Suprapubic skin (tissue), 4 donors: ENCODE measurements at regions not wholly inside any gene's neighbourhood (a gene's known extent, or its start where the extent isn't known, plus 50 kb on each side); places are given as distances from the start of the nearest gene placed in this dataset.
"Not testable (repeated sequence)": the region's sequence is repeated elsewhere in the genome, so short reads cannot be mapped to it uniquely, and the experiment has no call there.

ENCODE experiments used
- DNase-seq, 2 donors: peaks; one replicate each; pipeline ENCODE4 v3.0.0-alpha.2; 2019; ENCODE audit warnings: low spot score in 2 of 2
- H3K27ac ChIP-seq: fragments of 200-600 bp; sonication (generic); one replicate; pipeline ENCODE4 v1.5.1; 2019
- H3K27me3 ChIP-seq: fragments of 200-600 bp; sonication (generic); one replicate; pipeline ENCODE4 v1.5.1; 2019
- H3K36me3 ChIP-seq: fragments of 200-600 bp; sonication (generic); one replicate; pipeline ENCODE4 v1.5.1; 2019
- H3K4me1 ChIP-seq: fragments of 200-600 bp; sonication (generic); one replicate; pipeline ENCODE4 v1.5.1; 2019
- H3K4me3 ChIP-seq: fragments of 200-600 bp; sonication (generic); one replicate; pipeline ENCODE4 v1.5.1; 2019; ENCODE audit warnings: mild to moderate bottlenecking
- H3K9me3 ChIP-seq: fragments of 200-600 bp; sonication (generic); one replicate; pipeline ENCODE4 v1.5.1; 2019
- EP300 ChIP-seq: sonication (generic); formaldehyde crosslinking; IDR thresholded peaks from one replicate; pipeline ENCODE4 v1.6.1; 2017; ENCODE audit warnings: antibody characterized with exemption
- POLR2A ChIP-seq, 2 donors: fragments of 450-650 bp; IDR thresholded peaks; one replicate each; pipeline ENCODE4 v1.6.1; 2017; ENCODE audit warnings: antibody characterized with exemption in 2 of 2, mild to moderate bottlenecking in 2 of 2, moderate library complexity in 2 of 2
- POLR2AphosphoS5 ChIP-seq, 3 donors: sonication (generic); formaldehyde crosslinking; IDR thresholded peaks; one replicate each; pipeline ENCODE4 v1.6.1; 2017; ENCODE audit warnings: antibody characterized with exemption in 3 of 3
- WGBS: methylation state at CpG from one replicate; pipeline ENCODE4 v1.1.5; 2018; 5-methylcytosine and 5-hydroxymethylcytosine counted together
- TF ChIP-seq, protein P1 (sequence below), 2 donors: fragments of 200-600 bp in 1 of 2; fragments of 450-650 bp in 1 of 2; sonication (generic) in 1 of 2; IDR thresholded peaks; one replicate each; pipeline ENCODE4 v1.5.1; 2016 to 2019; ENCODE audit warnings: antibody characterized with exemption in 2 of 2, mild to moderate bottlenecking in 1 of 2, moderate library complexity in 1 of 2

DNA sequence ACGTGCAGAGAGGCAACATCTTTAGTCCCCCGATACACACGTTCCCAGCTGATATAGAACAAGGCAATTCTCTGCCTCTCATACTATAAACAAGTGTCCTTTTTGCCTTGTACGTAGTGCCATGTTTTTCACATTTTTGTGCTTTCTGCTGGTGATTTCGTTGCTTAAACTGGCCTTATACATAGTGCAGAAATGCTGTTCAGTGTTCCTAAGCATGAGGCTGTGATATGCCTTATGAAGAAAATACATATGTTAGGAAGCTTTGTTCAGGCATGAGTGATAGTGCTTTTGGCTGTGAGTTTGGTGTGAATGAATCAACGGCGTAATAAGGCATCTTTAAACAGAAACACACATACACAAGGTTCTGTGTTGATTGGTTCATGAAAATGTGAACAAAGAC, 77.2 kb downstream of the KATNIP start:
- no peak overlapping the region for H3K27ac ChIP-seq
- no peak for DNase-seq
- TF ChIP-seq POLR2AphosphoS5 (IDR thresholded peaks at IDR 0.05) (no peak), POLR2A (IDR thresholded peaks at IDR 0.05) (no peak), EP300 (no peak)
- TF ChIP-seq, protein P1, sequence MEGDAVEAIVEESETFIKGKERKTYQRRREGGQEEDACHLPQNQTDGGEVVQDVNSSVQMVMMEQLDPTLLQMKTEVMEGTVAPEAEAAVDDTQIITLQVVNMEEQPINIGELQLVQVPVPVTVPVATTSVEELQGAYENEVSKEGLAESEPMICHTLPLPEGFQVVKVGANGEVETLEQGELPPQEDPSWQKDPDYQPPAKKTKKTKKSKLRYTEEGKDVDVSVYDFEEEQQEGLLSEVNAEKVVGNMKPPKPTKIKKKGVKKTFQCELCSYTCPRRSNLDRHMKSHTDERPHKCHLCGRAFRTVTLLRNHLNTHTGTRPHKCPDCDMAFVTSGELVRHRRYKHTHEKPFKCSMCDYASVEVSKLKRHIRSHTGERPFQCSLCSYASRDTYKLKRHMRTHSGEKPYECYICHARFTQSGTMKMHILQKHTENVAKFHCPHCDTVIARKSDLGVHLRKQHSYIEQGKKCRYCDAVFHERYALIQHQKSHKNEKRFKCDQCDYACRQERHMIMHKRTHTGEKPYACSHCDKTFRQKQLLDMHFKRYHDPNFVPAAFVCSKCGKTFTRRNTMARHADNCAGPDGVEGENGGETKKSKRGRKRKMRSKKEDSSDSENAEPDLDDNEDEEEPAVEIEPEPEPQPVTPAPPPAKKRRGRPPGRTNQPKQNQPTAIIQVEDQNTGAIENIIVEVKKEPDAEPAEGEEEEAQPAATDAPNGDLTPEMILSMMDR (IDR thresholded peaks at IDR 0.05) = no peak
- H3K36me3 ChIP-seq = peaks cover 10% of the 10 kb centered on the region
- H3K9me3 ChIP-seq = no peaks in the 10 kb centered on the region
- H3K4me3 ChIP-seq = no peak overlapping the region
- peaks cover 28% of the 10 kb centered on the region for H3K4me1 ChIP-seq
- WGBS = 88% methylated on average over 7 of the region's 7 CpGs
- no peaks in the 10 kb centered on the region for H3K27me3 ChIP-seq

DNA sequence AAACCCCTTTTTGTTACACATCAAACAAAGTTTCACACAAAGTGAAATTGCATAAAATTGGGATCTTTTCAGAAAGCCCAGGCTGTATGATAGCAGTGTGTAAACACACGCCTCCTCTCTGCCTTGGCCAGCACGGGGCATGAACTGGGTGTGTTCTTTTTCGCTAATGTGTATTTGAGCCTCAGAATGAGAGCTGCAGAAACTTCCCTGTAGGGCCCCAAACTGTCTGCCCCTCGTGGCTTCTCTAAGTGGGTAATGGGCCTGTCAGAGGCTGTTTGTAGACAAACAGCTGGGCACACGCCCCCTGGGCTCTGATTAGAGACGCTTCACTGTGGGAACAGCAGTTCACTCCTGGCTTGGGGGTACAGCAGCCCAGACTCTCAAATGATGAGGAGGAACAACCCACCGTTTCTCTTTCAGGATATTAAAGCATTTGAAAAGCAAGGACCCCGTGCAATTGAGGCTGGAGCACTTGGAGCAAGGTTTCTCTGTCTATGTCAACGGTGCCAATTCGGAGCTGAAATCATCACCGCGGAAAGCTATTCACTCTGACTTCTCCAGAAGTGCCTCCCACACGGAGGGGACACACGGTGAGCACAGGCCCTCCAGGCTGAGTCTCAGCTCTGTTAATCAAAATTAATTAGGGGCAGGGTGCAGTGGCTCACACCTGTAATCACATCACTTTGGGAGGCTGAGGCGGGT, 78.4 kb downstream of the KATNIP start:
- peaks cover 28% of the 10 kb centered on the region for H3K4me1 ChIP-seq
- H3K27ac ChIP-seq = no peak overlapping the region
- no peak for DNase-seq
- H3K4me3 ChIP-seq = no peak overlapping the region
- no peaks in the 10 kb centered on the region for H3K9me3 ChIP-seq
- WGBS = 79% methylated on average over 7 of the region's 15 CpGs
- H3K27me3 ChIP-seq = no peaks in the 10 kb centered on the region
- TF ChIP-seq, protein P1 (IDR thresholded peaks at IDR 0.05) = no peak
- TF ChIP-seq POLR2A (IDR thresholded peaks at IDR 0.05) (no peak), EP300 (no peak), POLR2AphosphoS5 (IDR thresholded peaks at IDR 0.05) (no peak)
- H3K36me3 ChIP-seq = peaks cover 10% of the 10 kb centered on the region

DNA sequence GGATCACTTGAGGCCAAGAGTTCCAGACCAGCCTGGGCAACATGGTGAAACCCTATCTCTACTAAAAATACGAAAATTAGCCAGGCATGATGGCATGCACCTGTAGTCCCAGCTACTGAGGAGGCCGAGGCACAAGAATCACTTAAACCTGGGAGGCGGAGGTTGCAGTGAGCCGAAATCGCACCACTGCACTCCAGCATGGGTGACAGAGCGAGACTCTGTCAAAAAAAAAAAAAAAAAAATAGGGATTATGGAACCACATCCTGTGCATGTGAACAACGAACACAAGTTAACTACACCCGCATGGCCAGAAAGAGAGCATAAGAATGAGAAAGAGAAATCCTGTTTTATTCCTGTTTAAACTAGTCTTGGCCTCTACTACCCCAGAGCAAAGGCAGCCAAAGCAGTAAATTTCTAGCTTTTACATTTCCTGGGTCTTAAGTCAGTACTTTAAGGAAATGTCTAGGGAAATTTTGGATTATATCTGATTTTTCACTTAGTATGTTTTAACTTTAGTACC, 79.1 kb downstream of the KATNIP start:
- WGBS = 90% methylated on average over 8 of the region's 8 CpGs
- Histone ChIP-seq H3K36me3 (peaks cover 10% of the 10 kb centered on the region), H3K4me1 (peaks cover 28% of the 10 kb centered on the region)
- not testable (repeated sequence) for H3K4me3 ChIP-seq, H3K9me3 ChIP-seq, H3K27me3 ChIP-seq, DNase-seq, H3K27ac ChIP-seq

DNA sequence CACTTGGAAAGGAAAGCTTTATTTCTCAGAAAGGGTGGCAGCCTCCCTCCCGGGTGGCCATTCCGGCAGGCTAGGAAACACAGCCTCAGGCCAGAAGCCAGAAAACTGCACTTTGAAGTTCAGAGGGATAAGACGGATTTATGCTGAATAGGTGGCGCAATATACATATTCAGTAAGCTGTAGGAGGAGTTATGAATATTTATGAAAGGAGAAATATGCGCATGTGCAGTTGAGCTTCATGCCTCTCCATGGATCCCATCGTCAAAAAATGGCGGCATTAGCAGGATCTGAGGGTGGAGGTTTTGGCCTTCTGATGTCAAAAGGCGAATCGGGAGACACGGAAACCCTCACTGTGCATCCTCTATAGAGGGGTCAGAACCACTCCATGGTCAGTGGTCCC, 82.3 kb downstream of the KATNIP start:
- Histone ChIP-seq H3K36me3 (peaks cover 10% of the 10 kb centered on the region), H3K27ac (no peak overlapping the region), H3K9me3 (no peaks in the 10 kb centered on the region), H3K27me3 (no peaks in the 10 kb centered on the region), H3K4me1 (peaks cover 8% of the 10 kb centered on the region), H3K4me3 (no peak overlapping the region)
- 92% methylated on average over 10 of the region's 10 CpGs for WGBS
- TF ChIP-seq POLR2AphosphoS5 (IDR thresholded peaks at IDR 0.05) (no peak), EP300 (no peak), POLR2A (IDR thresholded peaks at IDR 0.05) (no peak)
- TF ChIP-seq, protein P1 (IDR thresholded peaks at IDR 0.05) = no peak
- no peak for DNase-seq

DNA sequence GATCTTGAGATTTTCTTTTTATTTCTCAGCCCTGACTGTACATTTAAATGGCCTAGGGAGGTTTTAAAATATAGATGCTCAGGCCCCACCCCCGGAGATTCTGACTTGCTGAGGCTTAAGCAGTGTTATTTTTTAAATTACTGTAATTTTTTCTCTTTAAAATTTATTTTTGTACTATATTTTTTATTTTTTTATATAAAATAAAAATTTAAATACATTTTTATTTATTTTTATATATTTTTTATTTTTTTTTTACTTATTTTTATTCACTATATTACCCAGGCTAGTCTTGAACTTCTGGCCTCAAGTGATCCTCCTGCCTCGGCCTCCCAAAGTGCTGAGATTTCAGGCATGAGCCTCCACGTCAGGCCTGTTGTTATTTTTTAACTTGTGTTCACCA, 83.3 kb downstream of the KATNIP start:
- Histone ChIP-seq H3K4me3 (no peak overlapping the region), H3K27me3 (no peaks in the 10 kb centered on the region), H3K36me3 (peaks cover 11% of the 10 kb centered on the region), H3K4me1 (peaks cover under 1% of the 10 kb centered on the region), H3K27ac (no peak overlapping the region), H3K9me3 (no peaks in the 10 kb centered on the region)
- TF ChIP-seq EP300 (no peak), POLR2A (IDR thresholded peaks at IDR 0.05) (no peak), POLR2AphosphoS5 (IDR thresholded peaks at IDR 0.05) (no peak)
- TF ChIP-seq, protein P1 (IDR thresholded peaks at IDR 0.05) = no peak
- WGBS = 96% methylated on average over 3 of the region's 3 CpGs
- DNase-seq = no peak

DNA sequence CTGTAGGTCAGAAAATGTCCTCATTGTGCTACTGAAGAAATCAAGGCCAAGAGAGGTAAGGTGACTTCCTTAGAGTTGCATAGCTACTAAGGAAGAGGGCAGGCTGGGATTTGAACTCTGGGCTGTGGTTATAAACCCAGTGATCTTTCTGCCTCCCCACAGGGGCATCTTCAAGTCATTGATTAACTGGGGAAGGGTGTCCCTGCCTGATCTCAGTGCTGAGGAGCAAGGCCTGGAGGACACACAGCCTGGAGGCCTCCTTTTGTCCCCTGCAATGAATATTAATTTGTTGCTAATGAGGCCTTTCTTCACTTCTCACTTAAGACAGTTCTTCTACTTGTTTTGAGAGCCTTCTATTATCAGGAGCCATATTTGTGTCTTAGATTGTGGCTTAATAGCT, 83.8 kb downstream of the KATNIP start:
- Histone ChIP-seq H3K4me1 (peaks cover 6% of the 10 kb centered on the region), H3K36me3 (peaks cover 11% of the 10 kb centered on the region), H3K4me3 (no peak overlapping the region), H3K9me3 (no peaks in the 10 kb centered on the region), H3K27me3 (no peaks in the 10 kb centered on the region), H3K27ac (no peak overlapping the region)
- no peak for DNase-seq
- TF ChIP-seq POLR2AphosphoS5 (IDR thresholded peaks at IDR 0.05) (no peak), EP300 (no peak), POLR2A (IDR thresholded peaks at IDR 0.05) (no peak)
- TF ChIP-seq, protein P1 (IDR thresholded peaks at IDR 0.05) = no peak
